Type B pancreatic cell (in vitro differentiated cells): ENCODE measurements at regions not wholly inside any gene's neighbourhood (a gene's known extent, or its start where the extent isn't known, plus 50 kb on each side); places are given as distances from the start of the nearest gene placed in this dataset.

ENCODE experiments used
- DNase-seq: peaks from one replicate; pipeline ENCODE4 v3.0.0; 2021; ENCODE audit warnings: mixed read lengths; ENCODE audit not compliant: unreplicated experiment; ENCODE audit errors: extremely low spot score
- H3K27ac Mint-ChIP-seq: 2 replicates; pipeline ENCODE4 v1.8.0; 2021; ENCODE audit warnings: mild to moderate bottlenecking, mixed read lengths
- H3K27me3 Mint-ChIP-seq: 2 replicates; pipeline ENCODE4 v1.8.0; 2021; ENCODE audit warnings: mixed read lengths
- H3K36me3 Mint-ChIP-seq: 2 replicates; pipeline ENCODE4 v1.8.0; 2021; ENCODE audit warnings: mixed read lengths
- H3K4me1 Mint-ChIP-seq: one replicate; pipeline ENCODE4 v1.8.0; 2021; ENCODE audit warnings: mixed read lengths; ENCODE audit not compliant: unreplicated experiment
- H3K4me3 Mint-ChIP-seq: 2 replicates; pipeline ENCODE4 v1.8.0; 2021; ENCODE audit warnings: mild to moderate bottlenecking, mixed read lengths
- H3K9me3 Mint-ChIP-seq: 2 replicates; pipeline ENCODE4 v1.8.0; 2021; ENCODE audit warnings: mixed read lengths
- CTCF ChIP-seq: fragments of 200-600 bp; sonication (generic); conservative IDR thresholded peaks from 2 replicates; pipeline ENCODE4 v1.5.0; 2021; ENCODE audit warnings: antibody characterized with exemption, mild to moderate bottlenecking

- TF ChIP-seq CTCF = no peak
- DNase-seq = no peak
- no peaks in the 10 kb centered on the region for H3K36me3 Mint-ChIP-seq
- peaks cover 4% of the 10 kb centered on the region for H3K27me3 Mint-ChIP-seq
- H3K9me3 Mint-ChIP-seq = no peaks in the 10 kb centered on the region
- H3K27ac Mint-ChIP-seq = no peak overlapping the region
- no peak overlapping the region for H3K4me3 Mint-ChIP-seq
- H3K4me1 Mint-ChIP-seq = no peaks in the 10 kb centered on the region
These were observed 79.6 kb downstream of the OR13A1 start for GRCh38 chr10:45235798-45236220.

GRCh38 chr10:45238896-45239295 is 76.5 kb downstream of the OR13A1 start:
- Mint-ChIP-seq H3K4me3 (no peak overlapping the region), H3K27ac (no peak overlapping the region), H3K36me3 (no peaks in the 10 kb centered on the region), H3K9me3 (no peaks in the 10 kb centered on the region), H3K4me1 (no peaks in the 10 kb centered on the region), H3K27me3 (peaks cover 2% of the 10 kb centered on the region)
- no peak for TF ChIP-seq CTCF
- DNase-seq = no peak

GRCh38 chr10:45239642-45240041 is 75.8 kb downstream of the OR13A1 start:
- Mint-ChIP-seq H3K27ac (no peak overlapping the region), H3K36me3 (no peaks in the 10 kb centered on the region), H3K4me1 (no peaks in the 10 kb centered on the region), H3K4me3 (no peak overlapping the region), H3K27me3 (peaks cover 8% of the 10 kb centered on the region), H3K9me3 (no peaks in the 10 kb centered on the region)
- no peak for DNase-seq
- no peak for TF ChIP-seq CTCF

- peaks cover 13% of the 10 kb centered on the region for H3K27me3 Mint-ChIP-seq
- no peak for TF ChIP-seq CTCF
- no peaks in the 10 kb centered on the region for H3K36me3 Mint-ChIP-seq
- no peak for DNase-seq
- H3K4me1 Mint-ChIP-seq = no peaks in the 10 kb centered on the region
- H3K4me3 Mint-ChIP-seq = no peak overlapping the region
- H3K27ac Mint-ChIP-seq = no peak overlapping the region
- H3K9me3 Mint-ChIP-seq = no peaks in the 10 kb centered on the region
These were observed 73.4 kb downstream of the OR13A1 start for GRCh38 chr10:45241865-45242520.

- H3K4me1 Mint-ChIP-seq = no peaks in the 10 kb centered on the region
- H3K9me3 Mint-ChIP-seq = no peaks in the 10 kb centered on the region
- no peak overlapping the region for H3K4me3 Mint-ChIP-seq
- H3K27ac Mint-ChIP-seq = no peak overlapping the region
- no peak for TF ChIP-seq CTCF
- peaks cover 21% of the 10 kb centered on the region for H3K27me3 Mint-ChIP-seq
- H3K36me3 Mint-ChIP-seq = no peaks in the 10 kb centered on the region
- no peak for DNase-seq
These were observed 72.1 kb downstream of the OR13A1 start for GRCh38 chr10:45243261-45243660.

GRCh38 chr10:45246522-45246921 is 68.9 kb downstream of the OR13A1 start:
- peaks cover 5% of the 10 kb centered on the region for H3K4me1 Mint-ChIP-seq
- no peak overlapping the region for H3K4me3 Mint-ChIP-seq
- DNase-seq = no peak
- no peaks in the 10 kb centered on the region for H3K36me3 Mint-ChIP-seq
- peaks cover 21% of the 10 kb centered on the region for H3K27me3 Mint-ChIP-seq
- no peak overlapping the region for H3K27ac Mint-ChIP-seq
- H3K9me3 Mint-ChIP-seq = no peaks in the 10 kb centered on the region
- no peak for TF ChIP-seq CTCF
